ENCODE measurements at regions not wholly inside any gene's neighbourhood (a gene's known extent, or its start where the extent isn't known, plus 50 kb on each side); places are given as distances from the start of the nearest gene placed in this dataset.

- no peak for TF ChIP-seq POLR2AphosphoS5 (IDR thresholded peaks at IDR 0.05)
- no peak for TF ChIP-seq CTCF (IDR thresholded peaks at IDR 0.05)
- TF ChIP-seq POLR2A (IDR thresholded peaks at IDR 0.05), result no peak
These were observed 341.1 kb downstream of the PDCD6IP start for GRCh38 chr3:34139566-34139965.

All from sigmoid colon (tissue), 4 donors.